ENCODE measurements at regions not wholly inside any gene's neighbourhood (a gene's known extent, or its start where the extent isn't known, plus 50 kb on each side); places are given as distances from the start of the nearest gene placed in this dataset.

GRCh38 chr18:45374236-45374635 lies 241.0 kb upstream of the SLC14A2 start:
- ATAC-seq (no peak), DNase-seq (ENCODE audit: low read depth, low spot score) (no peak), FAIRE-seq (no peak)
- H3K9ac ChIP-seq (ENCODE audit: control insufficient read depth, insufficient read depth, low read length) = no peak overlapping the region
- ChIA-PET RAD21 (ENCODE audit: unreplicated experiment) (interaction anchor here (0.7 kb wide), 1 partner anchor 1209 kb away, joined by 3 read pairs; no protein-coding TSS in a partner anchor), SMC1A (ENCODE audit: uncharacterized antibody, unreplicated experiment) (no interaction called here), CTCF (no interaction called here), POLR2A (no interaction called here)
- no peaks in the 10 kb centered on the region for H4K20me1 ChIP-seq (ENCODE audit: control insufficient read depth, insufficient read depth)
- no peaks in the 10 kb centered on the region; a peak in 1 of 4 replicates for H3K27me3 ChIP-seq (replicated peaks in 1 of 2; ENCODE audit: control insufficient read depth in 2 of 2, insufficient read depth in 2 of 2, low read length in 1 of 2)
- no peak overlapping the region for H3K27ac ChIP-seq (ENCODE audit: control insufficient read depth, insufficient read depth)
- TF ChIP-seq NR2F1 (conservative IDR thresholded peaks at IDR 0.05) = no peak
- no peak for TF ChIP-seq ESRRA (IDR thresholded peaks at IDR 0.05; ENCODE audit: low read length)
- no peak for TF ChIP-seq ZNF217 (IDR thresholded peaks at IDR 0.05)
- no peak for TF ChIP-seq KAT2A (conservative IDR thresholded peaks at IDR 0.05; ENCODE audit: control insufficient read depth, low read depth, low read length)
- TF ChIP-seq ZBED1 (IDR thresholded peaks at IDR 0.05; ENCODE audit: borderline replicate concordance) = no peak
- TF ChIP-seq TAF1 (IDR thresholded peaks at IDR 0.05; ENCODE audit: borderline replicate concordance, low read depth, low read length) = no peak
- TF ChIP-seq USF2 (IDR thresholded peaks at IDR 0.05; ENCODE audit: borderline replicate concordance, low read depth, low read length) = no peak
- TF ChIP-seq IKZF1 (conservative IDR thresholded peaks at IDR 0.05) = no peak
- TF ChIP-seq RB1 (IDR thresholded peaks at IDR 0.05; ENCODE audit: borderline replicate concordance) = no peak
- no peak for TF ChIP-seq POLR2AphosphoS5 (IDR thresholded peaks at IDR 0.05; ENCODE audit: low read length)
- no peak for TF ChIP-seq SMC3 (IDR thresholded peaks at IDR 0.05; ENCODE audit: borderline replicate concordance, low read length)
- TF ChIP-seq KLF5 (IDR thresholded peaks at IDR 0.05; ENCODE audit: partially characterized antibody) = no peak
- no peak for TF ChIP-seq MEF2A (IDR thresholded peaks at IDR 0.05; ENCODE audit: insufficient read depth, low read depth, low read length)
- no peak for TF ChIP-seq RCOR1 (conservative IDR thresholded peaks at IDR 0.05; ENCODE audit: low read depth, low read length)
- no peak for TF ChIP-seq ZNF207 (IDR thresholded peaks at IDR 0.05; ENCODE audit: borderline replicate concordance)
- no peak for TF ChIP-seq BHLHE40 (IDR thresholded peaks at IDR 0.05; ENCODE audit: borderline replicate concordance in 1 of 2, low read depth in 2 of 2, low read length in 1 of 2)
- TF ChIP-seq SIX5 (IDR thresholded peaks at IDR 0.05; ENCODE audit: low read depth, low read length, severe bottlenecking) = no peak
- TF ChIP-seq CEBPB (IDR thresholded peaks at IDR 0.05; ENCODE audit: borderline replicate concordance in 1 of 2, low read depth in 2 of 2, low read length in 2 of 2) = no peak
- no peak for TF ChIP-seq TARDBP (IDR thresholded peaks at IDR 0.05; ENCODE audit: borderline replicate concordance)
- TF ChIP-seq RAD21 (IDR thresholded peaks at IDR 0.05; ENCODE audit: insufficient read depth, low read depth, low read length) = no peak
- BruUV-seq (replicated peaks) = no TSS peak
- no peaks in the 10 kb centered on the region for H3K36me3 ChIP-seq (ENCODE audit: control insufficient read depth in 2 of 2, insufficient read depth in 2 of 2, low read length in 1 of 2)
- H3K4me3 ChIP-seq = no peak overlapping the region
- H3K9me3 ChIP-seq (replicated peaks; ENCODE audit: control insufficient read depth, insufficient read depth, low read length) = no peaks in the 10 kb centered on the region
- no peaks in the 10 kb centered on the region for H3K4me1 ChIP-seq (ENCODE audit: control insufficient read depth, insufficient read depth, low read length)
- no peak overlapping the region for H2AFZ ChIP-seq (ENCODE audit: control insufficient read depth, low read depth, low read length)
- intact Hi-C loops (cut with micrococcal nuclease; ENCODE audit: unreplicated experiment) = no loop called here
- H3K79me2 ChIP-seq (ENCODE audit: control insufficient read depth, insufficient read depth, low read length) = no peaks in the 10 kb centered on the region
- in situ Hi-C loops (cut with MboI) = loop anchor here (10.0 kb wide), 1 partner anchor 1239 kb away; no protein-coding TSS in a partner anchor
- no peak overlapping the region for H3K4me2 ChIP-seq (ENCODE audit: control insufficient read depth, insufficient read depth)

Data from GM12878 (cell line).